Keratinocyte (primary cell): ENCODE measurements at regions not wholly inside any gene's neighbourhood (a gene's known extent, or its start where the extent isn't known, plus 50 kb on each side); places are given as distances from the start of the nearest gene placed in this dataset.

Source experiments
- EZH2 ChIP-seq: IDR thresholded peaks from one replicate; pipeline ENCODE4 v1.6.1; 2012; ENCODE audit warnings: inconsistent platforms, mild to moderate bottlenecking, low read length, moderate library complexity
- TF ChIP-seq, protein P1 (sequence below), 3 experiments: IDR thresholded peaks in 1 of 3; conservative IDR thresholded peaks in 1 of 3; optimal IDR thresholded peaks in 1 of 3; 2 replicates in 2 of 3; 3 replicates in 1 of 3; pipeline versions ENCODE3 to v1.5.1; 2011; ENCODE audit warnings: low read length in 3 of 3, mild to moderate bottlenecking in 3 of 3, moderate library complexity in 2 of 3, control low read depth in 1 of 3, inconsistent platforms in 1 of 3; ENCODE audit not compliant: insufficient read depth in 2 of 3; ENCODE audit errors: extremely low read depth in 1 of 3

DNA sequence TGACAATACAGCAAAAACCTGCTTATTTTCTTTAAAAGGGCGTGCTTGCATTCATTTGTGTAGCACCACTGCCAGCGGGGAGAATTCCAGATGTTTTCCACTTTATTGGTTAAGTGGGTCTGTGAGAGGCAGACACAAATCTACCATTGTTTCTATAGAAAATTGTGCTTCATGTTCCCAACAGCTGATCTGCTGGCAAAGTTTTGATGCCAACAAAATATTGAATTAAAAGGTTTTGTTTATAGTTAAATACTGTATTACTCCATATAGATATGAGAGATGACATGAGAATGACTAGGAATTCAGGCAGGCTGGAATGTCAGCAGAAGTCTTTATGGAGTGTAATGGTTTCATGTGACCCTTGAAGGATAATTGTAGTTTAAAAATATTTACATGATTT lies 182.7 kb downstream of the MC4R start:
- TF ChIP-seq, protein P1, sequence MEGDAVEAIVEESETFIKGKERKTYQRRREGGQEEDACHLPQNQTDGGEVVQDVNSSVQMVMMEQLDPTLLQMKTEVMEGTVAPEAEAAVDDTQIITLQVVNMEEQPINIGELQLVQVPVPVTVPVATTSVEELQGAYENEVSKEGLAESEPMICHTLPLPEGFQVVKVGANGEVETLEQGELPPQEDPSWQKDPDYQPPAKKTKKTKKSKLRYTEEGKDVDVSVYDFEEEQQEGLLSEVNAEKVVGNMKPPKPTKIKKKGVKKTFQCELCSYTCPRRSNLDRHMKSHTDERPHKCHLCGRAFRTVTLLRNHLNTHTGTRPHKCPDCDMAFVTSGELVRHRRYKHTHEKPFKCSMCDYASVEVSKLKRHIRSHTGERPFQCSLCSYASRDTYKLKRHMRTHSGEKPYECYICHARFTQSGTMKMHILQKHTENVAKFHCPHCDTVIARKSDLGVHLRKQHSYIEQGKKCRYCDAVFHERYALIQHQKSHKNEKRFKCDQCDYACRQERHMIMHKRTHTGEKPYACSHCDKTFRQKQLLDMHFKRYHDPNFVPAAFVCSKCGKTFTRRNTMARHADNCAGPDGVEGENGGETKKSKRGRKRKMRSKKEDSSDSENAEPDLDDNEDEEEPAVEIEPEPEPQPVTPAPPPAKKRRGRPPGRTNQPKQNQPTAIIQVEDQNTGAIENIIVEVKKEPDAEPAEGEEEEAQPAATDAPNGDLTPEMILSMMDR (optimal IDR thresholded peaks at IDR 0.05 in 1 of 3, IDR thresholded peaks at IDR 0.05 in 1 of 3, conservative IDR thresholded peaks at IDR 0.05 in 1 of 3; ENCODE audit: extremely low read depth in 1 of 3, insufficient read depth in 2 of 3, low read length in 3 of 3), result no peak
- TF ChIP-seq EZH2, result no peak
